Fibroblast of skin of left biceps (primary cell): ENCODE measurements at regions not wholly inside any gene's neighbourhood (a gene's known extent, or its start where the extent isn't known, plus 50 kb on each side); places are given as distances from the start of the nearest gene placed in this dataset.
"Not testable (repeated sequence)": the region's sequence is repeated elsewhere in the genome, so short reads cannot be mapped to it uniquely, and the experiment has no call there.

Experiments
- DNase-seq, 2 experiments: peaks; one replicate each; pipeline ENCODE4 v3.0.0-alpha.2; 2013; ENCODE audit warnings: low read depth in 2 of 2

- no peak for DNase-seq
These were observed 386.9 kb downstream of the PREX1 start for GRCh38 chr20:48440916-48441315.

DNA sequence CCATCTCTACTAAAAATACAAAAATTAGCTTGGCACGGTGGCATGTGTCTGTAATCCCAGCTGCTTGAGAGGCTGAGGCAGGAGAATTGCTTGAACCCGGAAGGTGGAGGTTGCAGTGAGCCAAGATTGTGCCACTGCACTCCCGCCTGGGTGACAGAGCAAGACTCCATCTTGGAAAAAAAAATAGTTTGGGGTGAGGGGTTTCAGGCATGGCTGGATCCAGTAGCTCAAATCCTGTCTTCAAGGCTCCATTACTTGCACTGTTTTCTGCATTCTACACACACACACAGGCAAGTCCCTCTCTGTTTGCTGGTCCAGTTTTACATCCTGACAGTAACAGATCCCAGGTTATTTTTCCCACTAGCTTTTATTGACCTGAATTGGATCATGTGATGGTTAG lies 387.5 kb downstream of the PREX1 start:
- DNase-seq: not testable (repeated sequence)

GRCh38 chr20:48437146-48437545 lies 390.7 kb downstream of the PREX1 start:
- DNase-seq: no peak

GRCh38 chr20:48436609-48437008 lies 391.2 kb downstream of the PREX1 start:
- DNase-seq: not testable (repeated sequence)

- no peak for DNase-seq
These were observed 394.6 kb downstream of the PREX1 start for GRCh38 chr20:48433178-48433577.

GRCh38 chr20:48432494-48432832 lies 395.3 kb downstream of the PREX1 start:
- no peak for DNase-seq

DNA sequence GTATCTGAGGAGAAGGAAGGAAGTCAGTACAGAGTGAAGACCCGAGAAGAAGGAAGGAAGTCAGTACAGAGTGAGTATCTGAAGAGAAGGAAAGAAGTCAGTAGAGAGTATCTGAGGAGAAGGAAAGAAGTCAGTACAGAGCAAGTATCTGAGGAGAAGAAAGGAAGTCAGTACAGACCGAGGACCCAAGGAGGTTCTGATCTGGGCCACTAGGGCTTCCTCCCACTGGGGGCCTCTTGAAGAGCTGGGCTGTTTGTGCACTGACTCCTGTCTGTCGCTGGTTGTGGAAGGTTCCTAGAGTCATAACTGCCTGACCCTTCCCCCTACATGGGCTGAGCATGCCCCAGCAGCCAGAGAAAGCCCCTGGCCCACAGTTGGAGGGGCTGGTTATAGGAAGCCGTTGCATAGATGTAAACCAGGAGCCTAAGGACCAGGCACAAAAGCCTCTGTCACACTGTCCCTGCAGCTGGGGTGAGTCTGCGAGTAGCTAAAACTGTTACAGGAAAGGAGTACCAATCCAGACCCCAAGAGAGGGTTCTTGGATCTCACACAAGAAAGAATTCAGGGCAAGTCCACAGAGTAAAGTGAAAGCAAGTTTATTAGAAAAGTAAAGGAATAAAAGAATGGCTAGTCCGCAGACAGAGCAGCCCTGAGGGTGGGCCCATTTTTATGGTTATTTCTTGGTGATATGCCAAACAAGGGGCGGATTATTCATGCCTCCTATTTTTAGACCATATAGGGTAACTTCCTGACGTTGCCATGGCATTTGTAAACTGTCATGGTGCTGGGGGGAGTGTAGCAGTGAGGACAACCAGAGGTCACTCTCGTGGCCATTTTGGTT lies 395.9 kb downstream of the PREX1 start:
- DNase-seq: no peak

DNA sequence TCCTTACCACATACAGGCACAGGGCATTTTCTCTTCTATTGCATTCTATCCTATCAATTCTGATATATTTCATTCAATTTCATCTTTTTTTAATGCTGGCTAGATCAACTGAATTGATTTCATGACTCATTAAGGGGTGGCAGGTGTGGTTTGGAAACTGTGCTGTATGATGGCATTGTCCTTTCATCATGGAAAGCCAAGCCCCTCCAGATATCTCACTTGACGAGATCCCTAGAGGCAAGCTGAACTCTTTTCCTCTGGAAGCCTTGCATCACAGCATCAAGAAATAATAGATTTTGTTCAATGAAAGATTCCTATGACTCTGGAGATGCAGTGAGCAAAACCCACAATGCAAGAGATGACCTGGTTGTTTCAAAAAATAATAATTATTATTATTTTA lies 401.2 kb downstream of the PREX1 start:
- DNase-seq: no peak

- DNase-seq: no peak
These were observed 401.8 kb downstream of the PREX1 start for GRCh38 chr20:48425817-48426612.

DNA sequence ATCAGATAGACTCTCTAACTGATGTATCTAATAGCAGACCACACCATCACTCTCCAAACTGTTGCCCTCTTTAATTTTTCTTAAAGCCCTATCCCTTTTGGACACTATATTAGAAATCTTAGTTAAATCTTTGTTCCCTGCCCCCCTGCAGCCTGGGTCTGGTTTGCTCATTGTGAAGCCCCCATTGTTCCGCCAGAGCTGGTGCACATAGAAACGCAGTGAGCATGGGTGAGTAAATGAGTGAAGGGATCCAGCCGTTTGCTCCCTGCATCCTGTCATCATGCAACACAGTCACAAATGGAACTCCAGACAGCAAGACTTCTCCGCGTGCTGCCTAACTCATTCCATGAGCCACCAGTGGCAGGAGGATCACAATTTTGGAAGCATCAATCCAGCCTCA lies 402.5 kb downstream of the PREX1 start:
- no peak for DNase-seq

- no peak for DNase-seq
These were observed 405.4 kb downstream of the PREX1 start for GRCh38 chr20:48422242-48422960.

GRCh38 chr20:48421547-48421946 lies 406.3 kb downstream of the PREX1 start:
- no peak for DNase-seq

DNA sequence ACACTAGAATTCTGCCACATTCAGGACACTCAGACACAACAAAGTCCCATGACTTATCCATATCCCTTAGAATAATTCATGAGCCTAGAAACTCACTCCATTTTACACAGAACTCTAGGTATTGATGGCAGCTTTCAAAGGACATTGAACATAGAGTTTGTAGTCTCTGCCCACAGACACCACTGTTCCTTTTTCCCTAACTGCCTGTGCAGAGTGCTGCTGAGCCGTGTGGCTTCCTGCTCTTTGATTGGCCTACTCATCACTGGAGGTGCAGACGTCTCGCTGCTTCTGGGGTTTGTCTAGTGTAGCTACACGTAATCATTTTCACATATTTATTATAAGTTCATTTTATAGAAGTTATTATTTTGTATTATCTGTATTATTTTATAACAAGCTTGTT lies 407.6 kb downstream of the PREX1 start:
- no peak for DNase-seq

GRCh38 chr20:48419173-48419572 lies 408.6 kb downstream of the PREX1 start:
- DNase-seq: no peak

GRCh38 chr20:48416002-48416401 lies 411.8 kb downstream of the PREX1 start:
- no peak for DNase-seq

DNA sequence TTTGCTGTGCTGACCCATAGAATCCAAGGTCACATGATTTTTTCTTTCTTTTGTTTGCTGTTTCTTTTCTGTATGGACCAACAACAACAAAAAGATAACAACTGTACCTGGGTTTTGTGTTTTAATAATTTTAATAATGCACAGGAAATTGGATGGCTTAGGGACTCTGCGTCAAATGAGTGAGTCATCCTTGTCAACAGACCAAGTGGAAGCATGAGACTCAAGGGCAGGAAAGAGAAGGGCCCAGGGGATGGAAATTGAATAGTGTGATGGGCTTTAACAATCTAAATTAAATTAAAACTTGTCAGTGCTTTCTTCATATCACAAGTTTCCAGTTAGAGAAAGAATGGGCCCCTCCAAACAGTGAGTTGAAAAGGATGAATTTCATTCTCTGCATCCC lies 413.0 kb downstream of the PREX1 start:
- no peak for DNase-seq

GRCh38 chr20:48411919-48412522 lies 415.8 kb downstream of the PREX1 start:
- no peak for DNase-seq

DNA sequence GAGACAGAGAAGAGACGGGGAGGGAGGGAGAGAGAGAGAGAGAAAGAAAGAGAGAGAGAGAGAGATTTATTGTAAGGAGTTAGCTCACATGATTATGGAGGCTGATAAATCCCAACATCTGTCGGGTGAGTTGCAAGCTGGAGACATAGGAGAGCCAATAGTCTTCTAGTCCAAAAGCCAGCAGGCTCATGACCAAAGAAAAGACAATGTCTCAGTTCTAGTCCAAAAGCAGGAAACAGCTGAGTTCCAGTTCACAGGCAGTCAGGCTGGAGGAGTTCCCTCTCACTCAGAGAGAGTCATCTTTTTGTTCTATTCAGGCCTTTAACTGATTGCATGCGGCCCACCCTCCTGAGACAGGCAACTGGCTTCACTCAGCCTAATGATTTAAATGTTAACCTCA lies 416.6 kb downstream of the PREX1 start:
- DNase-seq: no peak

DNA sequence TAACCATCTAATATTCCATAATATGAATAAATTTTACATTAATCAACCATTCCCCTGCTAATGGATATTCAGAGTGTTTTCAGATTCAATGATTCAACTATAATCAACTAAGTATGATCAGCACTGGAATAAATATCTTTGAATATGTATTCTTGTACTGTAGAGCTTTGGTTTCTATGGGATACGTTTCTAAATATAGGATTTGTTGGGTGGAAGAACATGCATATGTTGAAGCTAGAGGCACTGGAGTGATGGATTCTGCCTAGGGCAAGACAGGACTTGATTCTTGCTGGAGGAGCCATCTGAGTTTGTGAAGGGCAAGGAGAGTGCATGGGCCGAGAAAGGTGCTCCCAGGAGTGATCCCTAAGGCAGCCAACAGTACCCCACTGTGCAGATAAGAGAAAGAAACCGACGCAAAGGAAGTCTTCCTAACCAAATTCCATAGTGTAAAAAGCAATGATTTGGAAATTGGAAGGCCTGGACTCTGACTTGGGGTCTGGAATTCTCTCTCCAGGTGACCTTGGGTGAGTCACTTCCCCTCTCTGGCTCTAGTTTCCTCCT lies 418.7 kb downstream of the PREX1 start:
- DNase-seq: no peak

DNA sequence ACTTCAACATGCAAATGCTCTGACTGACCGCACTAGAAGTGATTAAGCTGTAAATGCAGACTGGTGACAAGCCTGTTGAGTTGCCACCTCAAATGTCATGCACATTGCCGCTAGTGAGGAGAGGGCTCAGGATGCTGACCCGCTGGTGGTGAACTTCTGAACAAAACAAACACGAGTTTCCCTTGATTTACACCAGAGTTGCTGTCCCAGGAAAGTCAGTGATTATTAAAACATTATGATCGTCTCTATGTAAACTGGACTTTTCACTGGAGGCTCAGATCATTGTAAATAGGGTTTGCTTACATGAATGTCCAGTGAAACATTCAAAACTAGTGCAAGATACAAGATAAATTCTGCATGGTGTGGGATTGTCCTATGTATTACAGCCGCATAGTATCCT lies 420.1 kb downstream of the PREX1 start:
- DNase-seq: no peak

DNA sequence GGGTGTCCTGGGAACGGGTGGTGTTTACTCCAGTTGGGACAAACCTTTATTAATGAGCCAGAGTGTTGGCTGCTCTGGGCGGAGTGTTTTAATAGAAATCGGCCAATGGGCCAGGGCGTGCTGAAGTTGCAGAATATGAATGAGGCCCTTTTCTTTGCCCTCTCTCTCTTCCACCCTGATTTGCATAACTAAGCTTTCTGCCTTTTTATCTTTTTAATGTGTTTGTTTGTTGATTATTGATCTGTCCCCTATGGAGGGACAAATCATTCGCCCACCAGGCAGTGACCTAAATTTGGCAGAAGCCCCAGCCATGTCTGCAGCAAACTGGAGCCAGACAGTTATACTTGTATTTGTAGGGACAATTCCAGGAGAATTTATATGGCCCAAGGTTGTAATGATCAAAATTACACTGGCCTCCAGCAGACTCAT lies 420.9 kb downstream of the PREX1 start:
- no peak for DNase-seq

DNA sequence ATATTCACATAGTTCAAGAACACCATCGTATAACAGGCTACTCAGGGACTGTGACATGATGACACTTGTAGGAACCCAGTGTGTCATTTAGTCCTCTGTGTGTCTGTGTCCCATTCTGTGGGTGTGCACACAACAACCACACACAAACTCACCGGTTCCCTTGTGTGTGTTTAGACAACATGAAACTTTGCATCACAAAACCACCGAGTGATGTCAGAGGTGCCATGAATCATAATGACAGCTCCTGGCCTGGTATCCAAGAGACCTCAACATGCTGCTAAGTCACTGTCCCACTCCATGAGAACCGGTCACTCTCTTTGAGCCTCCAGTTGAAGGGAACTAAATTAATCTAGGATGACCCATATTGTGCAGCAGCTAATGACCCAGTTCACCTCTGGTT lies 421.3 kb downstream of the PREX1 start:
- DNase-seq: no peak
